Kidney (tissue), 13 donors: ENCODE measurements at regions not wholly inside any gene's neighbourhood (a gene's known extent, or its start where the extent isn't known, plus 50 kb on each side); places are given as distances from the start of the nearest gene placed in this dataset.

Experiments used
- DNase-seq, 5 donors: peaks; one replicate each; pipeline ENCODE4 v3.0.0-alpha.2; 2013 to 2020
- FAIRE-seq: peaks from 2 replicates; lab custom pipeline; 2012; peaks lifted over from hg19 to GRCh38; lab: Jason Lieb, UNC
- H3K27ac ChIP-seq, 2 donors: one replicate each; pipeline ENCODE4 v1.7.0; 2013; ENCODE audit warnings: low read depth in 2 of 2, low read length in 2 of 2, inconsistent platforms in 1 of 2
- H3K27me3 ChIP-seq: one replicate; pipeline ENCODE4 v1.7.1; 2013; ENCODE audit warnings: low read length, inconsistent platforms; ENCODE audit not compliant: control insufficient read depth, insufficient read depth
- H3K36me3 ChIP-seq, 3 donors: one replicate each; pipeline versions ENCODE4 v1.7.0 to v1.7.1; 2013; ENCODE audit warnings: low read length in 3 of 3, control low read depth in 1 of 3, inconsistent platforms in 1 of 3; ENCODE audit not compliant: insufficient read depth in 3 of 3, control insufficient read depth in 2 of 3
- H3K4me1 ChIP-seq, 3 donors: one replicate each; pipeline versions ENCODE4 v1.7.0 to v1.7.1; 2013; ENCODE audit warnings: low read length in 3 of 3, inconsistent platforms in 1 of 3, low read depth in 1 of 3; ENCODE audit not compliant: control insufficient read depth in 2 of 3, insufficient read depth in 2 of 3
- H3K4me3 ChIP-seq, 3 donors: one replicate each; pipeline versions ENCODE4 v1.7.0 to v1.8.1; 2013; ENCODE audit warnings: low read length in 3 of 3, control low read depth in 1 of 3, inconsistent platforms in 1 of 3
- H3K9ac ChIP-seq, 3 donors: one replicate each; pipeline versions ENCODE4 v1.7.0 to v1.7.1; 2013; ENCODE audit warnings: low read length in 3 of 3, control low read depth in 1 of 3, inconsistent platforms in 1 of 3
- H3K9me3 ChIP-seq, 3 donors: one replicate each; pipeline versions ENCODE4 v1.7.0 to v1.7.1; 2013; ENCODE audit warnings: low read length in 3 of 3, control low read depth in 1 of 3, inconsistent platforms in 1 of 3; ENCODE audit not compliant: control insufficient read depth in 2 of 3, insufficient read depth in 1 of 3
- CTCF ChIP-seq: IDR thresholded peaks from 3 replicates; pipeline ENCODE4 v1.5.1; 2012; ENCODE audit warnings: mild to moderate bottlenecking, moderate library complexity, borderline replicate concordance; ENCODE audit not compliant: insufficient read depth; ENCODE audit errors: extremely low read depth
- intact Hi-C: fragments of 100-400 bp; cut with DNase I; formaldehyde crosslinking; loops from one replicate; pipeline ENCODE4 v1.11.1; 2022
- donor health status: control.
- donor health status: control.
- donor health status: control.
- donor health status: control.
- donor health status: control.
- donor health status: DM: yes; HTN: yes; CAD: no.
- donor health status: Normal renal cell carcinoma (clear cell type).

GRCh38 chr17:73740370-73740769 lies 96.1 kb upstream of the SDK2 start:
- Histone ChIP-seq H3K4me3 (no peak overlapping the region), H3K9ac (no peak overlapping the region), H3K9me3 (no peaks in the 10 kb centered on the region), H3K27me3 (no peaks in the 10 kb centered on the region), H3K4me1 (no peaks in the 10 kb centered on the region), H3K27ac (no peak overlapping the region), H3K36me3 (no peaks in the 10 kb centered on the region)
- no peak for TF ChIP-seq CTCF
- intact Hi-C loops = no loop called here
- FAIRE-seq (no peak), DNase-seq (no peak)

DNA sequence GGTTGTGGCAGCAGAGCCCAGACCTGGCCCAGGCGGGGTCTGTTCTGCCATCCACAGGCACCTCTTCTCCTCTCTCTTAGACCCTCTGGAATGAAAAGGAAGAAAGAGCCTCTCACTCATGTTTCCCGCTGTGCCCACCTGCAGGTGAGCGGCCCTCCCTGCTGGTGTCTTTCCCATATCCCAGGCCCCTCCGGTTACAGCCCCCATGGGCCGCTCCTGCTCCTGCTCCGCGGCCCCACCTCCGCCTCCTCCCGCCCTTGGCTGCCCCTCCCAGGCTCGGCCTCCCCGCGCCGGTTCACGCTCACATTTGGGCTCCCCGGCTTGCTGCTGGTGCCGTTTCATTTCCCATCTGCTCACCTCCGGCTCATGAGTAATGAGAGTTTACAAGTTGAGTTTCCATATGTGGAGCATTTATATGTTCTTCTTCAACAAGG lies 98.7 kb upstream of the SDK2 start:
- H3K4me3 ChIP-seq = no peak overlapping the region
- no peak for TF ChIP-seq CTCF
- H3K9me3 ChIP-seq = no peaks in the 10 kb centered on the region
- H3K4me1 ChIP-seq = no peaks in the 10 kb centered on the region
- DNase-seq (no peak), FAIRE-seq (no peak)
- H3K27me3 ChIP-seq = no peaks in the 10 kb centered on the region
- intact Hi-C loops = no loop called here
- no peak overlapping the region for H3K9ac ChIP-seq
- no peaks in the 10 kb centered on the region for H3K36me3 ChIP-seq
- H3K27ac ChIP-seq = no peak overlapping the region

DNA sequence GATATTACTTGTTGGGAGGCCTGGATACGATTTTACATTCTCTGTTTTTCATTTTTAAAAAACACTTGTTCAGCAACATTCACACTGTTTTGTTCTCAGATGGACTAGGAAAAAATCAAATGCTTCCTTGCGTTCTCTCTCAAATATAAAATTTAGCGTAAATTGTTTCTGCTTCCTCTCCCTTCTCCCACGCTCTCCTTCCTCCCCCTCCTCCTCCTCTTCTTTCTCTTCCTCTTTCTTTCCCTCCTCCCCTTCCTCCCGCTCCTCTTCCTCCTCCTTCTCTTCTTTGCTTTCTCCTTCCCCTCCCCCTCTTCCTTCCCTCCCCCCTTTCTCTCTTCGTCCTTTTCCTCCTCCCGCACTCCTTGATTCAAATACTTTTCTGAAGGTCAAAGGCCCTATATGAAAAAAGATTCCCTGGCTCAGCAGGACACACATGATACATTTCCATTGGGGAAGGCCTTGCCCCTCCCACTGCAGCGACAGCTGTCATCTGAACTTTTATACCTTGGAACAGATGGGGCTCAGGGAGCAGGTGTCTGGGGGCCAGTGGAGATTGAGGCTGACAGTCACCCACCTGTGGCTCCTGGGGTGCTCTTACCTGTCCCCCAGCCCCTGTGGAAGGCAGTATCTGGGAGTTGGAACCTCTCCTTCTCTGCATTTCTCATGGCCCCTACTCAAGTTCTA lies 99.4 kb upstream of the SDK2 start:
- FAIRE-seq = no peak
- intact Hi-C loops = no loop called here
- Histone ChIP-seq H3K9me3 (no peaks in the 10 kb centered on the region), H3K36me3 (no peaks in the 10 kb centered on the region), H3K4me1 (no peaks in the 10 kb centered on the region), H3K9ac (no peak overlapping the region), H3K27me3 (no peaks in the 10 kb centered on the region), H3K4me3 (no peak overlapping the region), H3K27ac (no peak overlapping the region)
- DNase-seq = no peak
- TF ChIP-seq CTCF = no peak

DNA sequence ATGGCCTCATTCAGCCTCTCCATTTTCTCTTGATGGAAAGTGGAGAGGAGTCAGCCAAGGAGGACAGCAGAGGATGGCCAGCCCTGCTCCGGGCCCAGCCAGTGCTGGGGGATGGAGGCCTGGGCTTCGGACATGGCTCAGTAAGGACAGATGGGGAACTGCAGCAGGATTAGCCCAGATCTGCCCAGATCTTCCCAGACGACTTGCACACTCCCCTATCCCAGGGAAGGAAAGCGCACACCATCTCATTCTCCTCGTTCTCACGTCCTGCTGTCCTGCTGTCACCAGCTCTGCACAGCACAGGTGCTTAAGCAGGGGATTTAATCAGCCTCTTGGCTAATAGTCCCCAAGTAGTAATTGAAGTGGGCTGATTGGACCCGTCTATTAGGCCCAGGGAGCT lies 100.2 kb upstream of the SDK2 start:
- intact Hi-C loops = no loop called here

More for the DNA sequence above, 100.2 kb upstream of the SDK2 start:
- H3K27me3 ChIP-seq = no peaks in the 10 kb centered on the region
- DNase-seq = no peak
- no peak overlapping the region for H3K4me3 ChIP-seq
- H3K9ac ChIP-seq = no peak overlapping the region
- no peak for TF ChIP-seq CTCF
- H3K36me3 ChIP-seq = no peaks in the 10 kb centered on the region
- no peaks in the 10 kb centered on the region for H3K9me3 ChIP-seq
- H3K27ac ChIP-seq = no peak overlapping the region
- no peak for FAIRE-seq
- no peaks in the 10 kb centered on the region for H3K4me1 ChIP-seq
